ENCODE measurements at regions not wholly inside any gene's neighbourhood (a gene's known extent, or its start where the extent isn't known, plus 50 kb on each side); places are given as distances from the start of the nearest gene placed in this dataset.
"Not testable (repeated sequence)": the region's sequence is repeated elsewhere in the genome, so short reads cannot be mapped to it uniquely, and the experiment has no call there.

GRCh38 chr5:32534041-32534440 lies 51.3 kb upstream of the SUB1 start:
- DNase-seq (ENCODE audit: low spot score), result no peak
- intact Hi-C loops (cut with DNase I), result no loop called here

GRCh38 chr5:32531885-32532520 lies 53.4 kb upstream of the SUB1 start:
- DNase-seq (ENCODE audit: low spot score), result no peak
- intact Hi-C loops (cut with DNase I), result no loop called here

DNA sequence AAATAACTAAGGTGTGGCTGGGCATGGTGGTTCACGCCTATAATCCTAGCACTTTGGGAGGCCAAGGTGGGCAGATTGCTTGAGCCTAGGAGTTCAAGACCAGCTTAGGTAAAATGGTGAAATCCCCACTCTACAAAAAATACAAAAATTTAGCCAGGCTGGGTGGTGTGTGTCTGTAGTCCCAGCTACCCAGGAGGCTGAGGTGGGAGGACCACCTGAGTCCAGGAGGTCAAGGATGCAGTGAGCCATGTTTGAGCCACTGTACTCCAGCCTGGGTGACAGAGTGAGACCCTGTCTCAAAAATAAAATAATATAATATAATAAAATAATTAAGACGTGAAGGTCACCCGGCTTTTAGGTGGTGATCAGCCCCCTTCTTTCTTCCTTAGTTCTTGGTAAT lies 58.0 kb upstream of the SUB1 start:
- intact Hi-C loops (cut with DNase I); DNase-seq (ENCODE audit: low spot score): not testable (repeated sequence)

- intact Hi-C loops (cut with DNase I), result no loop called here
Observed at GRCh38 chr5:32526810-32527209, 58.5 kb upstream of the SUB1 start.

DNA sequence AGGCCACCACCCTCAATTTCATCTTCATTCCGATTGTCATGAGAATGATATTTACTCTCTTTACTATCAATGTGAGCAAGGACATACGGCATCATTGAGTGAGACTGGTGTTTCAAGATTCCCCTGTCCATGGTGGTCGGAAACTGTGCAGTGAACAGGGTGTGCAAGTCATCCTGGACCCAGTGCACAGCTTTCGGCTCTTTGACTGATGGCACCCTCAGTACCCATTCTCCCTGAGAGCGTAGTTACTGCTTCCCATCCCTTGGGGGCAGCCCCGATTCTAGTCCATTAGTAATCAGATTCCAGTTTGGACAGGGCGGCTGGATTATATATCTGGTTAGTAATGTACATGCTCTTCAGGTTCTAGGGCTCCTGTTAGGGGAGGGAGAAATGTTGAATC lies 61.7 kb upstream of the SUB1 start:
- intact Hi-C loops (cut with DNase I), result no loop called here
- no peak for DNase-seq (ENCODE audit: low spot score)

More at GRCh38 chr5:32526810-32527209, 58.5 kb upstream of the SUB1 start:
- DNase-seq (ENCODE audit: low spot score), result no peak

DNA sequence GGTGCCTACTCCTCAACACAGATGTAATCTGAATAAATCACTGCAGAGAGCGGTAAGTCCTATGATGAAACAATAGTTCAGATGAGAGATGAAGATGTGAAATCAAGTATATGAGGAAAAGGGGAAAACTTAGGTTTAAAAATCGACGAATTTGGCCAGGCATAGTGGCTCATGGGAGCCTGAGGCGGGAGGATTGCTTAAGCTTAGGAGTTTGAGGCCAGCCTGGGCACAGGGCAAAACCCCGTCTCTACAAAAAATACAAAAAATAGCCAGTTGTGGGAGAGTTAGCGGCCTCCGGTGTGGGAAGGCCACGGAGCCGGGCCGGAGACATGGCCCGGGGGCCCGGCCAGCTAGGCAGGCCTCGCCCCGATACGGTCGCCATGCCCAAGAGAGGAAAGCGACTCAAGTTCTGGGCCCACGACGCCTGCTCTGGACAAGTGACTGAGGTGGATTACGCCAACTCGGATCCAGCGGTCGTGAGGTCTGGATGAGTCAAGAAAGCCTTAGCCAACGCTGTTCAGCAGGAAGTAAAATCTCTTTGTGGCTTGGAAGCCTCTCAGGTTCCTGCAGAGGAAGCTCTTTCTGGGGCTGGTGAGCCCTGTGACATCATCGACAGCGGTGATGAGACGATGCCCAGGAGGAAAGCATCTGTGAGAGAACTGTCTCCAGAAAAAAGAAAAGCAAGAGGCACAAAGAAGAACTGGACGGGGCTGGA lies 62.8 kb upstream of the SUB1 start:
- peak; percentile 79 for DNase-seq (ENCODE audit: low spot score)
- intact Hi-C loops (cut with DNase I), result no loop called here

- intact Hi-C loops (cut with DNase I), result no loop called here
- DNase-seq (ENCODE audit: low spot score), result no peak
Observed at GRCh38 chr5:32521481-32521880, 63.9 kb upstream of the SUB1 start.

- intact Hi-C loops (cut with DNase I), result no loop called here
- DNase-seq (ENCODE audit: low spot score), result no peak
Observed at GRCh38 chr5:32520972-32521371, 64.4 kb upstream of the SUB1 start.

- intact Hi-C loops (cut with DNase I), result no loop called here
Observed at GRCh38 chr5:32520356-32520755, 65.0 kb upstream of the SUB1 start.

GRCh38 chr5:32519508-32519907 lies 65.8 kb upstream of the SUB1 start:
- intact Hi-C loops (cut with DNase I), result no loop called here
- DNase-seq (ENCODE audit: low spot score), result no peak

More at GRCh38 chr5:32520356-32520755, 65.0 kb upstream of the SUB1 start:
- no peak for DNase-seq (ENCODE audit: low spot score)

DNA sequence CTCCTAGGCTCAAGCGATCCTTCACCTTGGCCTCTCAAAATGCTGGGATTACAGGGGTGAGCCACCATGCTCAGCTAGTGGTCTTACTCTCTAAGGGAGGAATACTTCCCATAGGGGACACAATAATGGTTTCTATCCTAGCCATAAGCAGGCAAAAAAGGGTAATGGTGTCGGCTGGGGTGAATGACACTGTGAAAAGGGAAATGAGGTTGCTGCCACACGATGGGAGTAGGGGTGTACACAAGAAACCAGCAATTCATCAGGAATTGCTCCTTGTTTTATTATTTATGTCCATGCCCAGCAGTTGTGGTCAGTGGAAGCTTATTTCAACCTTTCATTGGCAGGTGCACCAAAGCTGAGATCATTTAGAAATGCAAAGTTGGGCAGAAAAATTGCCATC lies 70.3 kb upstream of the ZFR start:
- intact Hi-C loops (cut with DNase I), result no loop called here
- DNase-seq (ENCODE audit: low spot score), result no peak

DNA sequence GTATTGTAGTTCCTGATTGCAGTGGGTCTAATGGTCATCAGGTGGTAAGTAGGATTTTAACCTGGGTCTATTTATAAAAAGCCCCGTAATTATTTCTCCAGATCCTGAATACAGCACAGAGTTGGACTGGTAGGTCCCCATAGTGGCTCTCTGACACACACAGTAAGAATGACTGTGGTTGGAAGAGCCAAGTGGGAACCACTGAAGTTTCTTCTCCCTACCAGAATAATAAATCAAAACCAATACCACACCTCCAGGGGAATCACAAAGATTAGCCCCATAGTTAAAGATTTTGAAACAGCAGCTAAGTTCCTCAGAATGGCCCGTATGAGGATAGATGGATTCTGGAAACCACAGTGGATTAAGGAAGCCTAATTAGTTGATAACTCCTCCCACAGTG lies 68.4 kb upstream of the ZFR start:
- no peak for DNase-seq (ENCODE audit: low spot score)
- intact Hi-C loops (cut with DNase I), result no loop called here

- intact Hi-C loops (cut with DNase I), result no loop called here
- no peak for DNase-seq (ENCODE audit: low spot score)
Observed at GRCh38 chr5:32511776-32512374, 67.3 kb upstream of the ZFR start.

GRCh38 chr5:32510860-32511259 lies 66.3 kb upstream of the ZFR start:
- intact Hi-C loops (cut with DNase I), result no loop called here
- no peak for DNase-seq (ENCODE audit: low spot score)

- DNase-seq (ENCODE audit: low spot score), result no peak
- intact Hi-C loops (cut with DNase I), result no loop called here
Observed at GRCh38 chr5:32508806-32509805, 64.6 kb upstream of the ZFR start.

- intact Hi-C loops (cut with DNase I), result no loop called here
- no peak for DNase-seq (ENCODE audit: low spot score)
Observed at GRCh38 chr5:32507738-32508434, 63.3 kb upstream of the ZFR start.

DNA sequence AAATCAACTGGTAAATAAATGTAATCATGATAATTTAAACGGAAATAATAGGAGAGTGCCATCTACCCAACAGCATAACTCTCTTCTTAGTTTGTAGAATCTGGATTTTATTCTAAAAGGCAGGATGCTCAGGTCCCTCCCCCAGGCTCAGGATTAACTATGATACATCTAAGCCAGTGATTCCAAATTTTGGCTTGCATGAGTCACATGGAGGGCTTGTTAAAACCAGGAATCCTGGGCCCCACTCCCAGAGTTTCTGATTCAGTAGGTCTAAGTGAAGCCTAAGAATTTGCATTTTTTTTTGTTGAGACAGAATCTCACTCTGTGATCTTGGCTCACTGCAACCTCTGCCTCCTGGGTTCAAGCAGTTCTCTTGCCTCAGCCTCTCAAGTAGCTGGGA lies 62.3 kb upstream of the ZFR start:
- no peak for DNase-seq (ENCODE audit: low spot score)
- intact Hi-C loops (cut with DNase I), result no loop called here

GRCh38 chr5:32506201-32506661 lies 61.7 kb upstream of the ZFR start:
- intact Hi-C loops (cut with DNase I), result no loop called here
- DNase-seq (ENCODE audit: low spot score), result no peak

- intact Hi-C loops (cut with DNase I), result no loop called here
- no peak for DNase-seq (ENCODE audit: low spot score)
Observed at GRCh38 chr5:32505756-32506155, 61.2 kb upstream of the ZFR start.
